B cell (primary cell): ENCODE measurements at regions not wholly inside any gene's neighbourhood (a gene's known extent, or its start where the extent isn't known, plus 50 kb on each side); places are given as distances from the start of the nearest gene placed in this dataset.

Experiments used
- ATAC-seq: fragments of 200-7000 bp; cut with Tn5 transposase; one replicate; pipeline ENCODE4 v1.10.0; 2021; ENCODE audit warnings: low read depth, mild to moderate bottlenecking, moderate number of reproducible peaks, moderate library complexity
- CTCF ChIA-PET: fragments of 350-600 bp; sonication (Branson Sonifier 250); formaldehyde crosslinking; loops from one replicate; lab custom pipeline; 2021; ENCODE audit warnings: antibody characterized with exemption, inconsistent platforms; lab: Charles Lee
- POLR2A ChIA-PET: fragments of 350-600 bp; sonication (Branson Sonifier 250); formaldehyde crosslinking; loops from one replicate; lab custom pipeline; 2021; ENCODE audit warnings: antibody characterized with exemption; lab: Charles Lee
- DNase-seq: peaks from one replicate; pipeline ENCODE4 v3.0.0; 2013
- H2AFZ ChIP-seq: 2 replicates; pipeline ENCODE4 v1.6.1; 2012; ENCODE audit warnings: mild to moderate bottlenecking, low read depth, low read length; ENCODE audit not compliant: insufficient read depth, poor library complexity, severe bottlenecking
- H3K27ac ChIP-seq, 2 donors: 1 replicate in 1 of 2; 2 replicates in 1 of 2; pipeline ENCODE4 v1.5.1; 2012 to 2013; ENCODE audit warnings: low read length in 2 of 2, mild to moderate bottlenecking in 2 of 2, moderate library complexity in 1 of 2
- H3K27me3 ChIP-seq, 4 experiments: fragments of 200-600 bp in 1 of 4; sonication (generic) in 1 of 4; replicated peaks in 1 of 4; 1 replicate in 2 of 4; 2 replicates in 2 of 4; pipeline versions ENCODE4 v1.6.1 to v1.7.0; 2013 to 2016; ENCODE audit warnings: low read length in 3 of 4, mild to moderate bottlenecking in 2 of 4, mixed read lengths in 1 of 4, moderate library complexity in 1 of 4; ENCODE audit not compliant: insufficient read depth in 4 of 4, control insufficient read depth in 3 of 4; ENCODE audit errors: control extremely low read depth in 1 of 4
- H3K36me3 ChIP-seq, 2 experiments: replicated peaks in 1 of 2; 1 replicate in 1 of 2; 2 replicates in 1 of 2; pipeline versions ENCODE4 v1.6.1 to v1.7.1; 2013; ENCODE audit warnings: low read length in 1 of 2; ENCODE audit not compliant: insufficient read depth in 2 of 2, control insufficient read depth in 1 of 2; ENCODE audit errors: control extremely low read depth in 1 of 2, extremely low read depth in 1 of 2
- H3K4me1 ChIP-seq, 2 donors: fragments of 200-600 bp in 1 of 2; sonication (generic) in 1 of 2; 1 replicate in 1 of 2; 2 replicates in 1 of 2; pipeline versions ENCODE4 v1.5.1 to v1.6.1; 2013 to 2017; ENCODE audit warnings: low read length in 2 of 2; ENCODE audit not compliant: control insufficient read depth in 2 of 2, insufficient read depth in 2 of 2
- H3K4me2 ChIP-seq: replicated peaks from 2 replicates; pipeline ENCODE3; 2012; ENCODE audit warnings: mild to moderate bottlenecking, low read depth, low read length; ENCODE audit not compliant: poor library complexity, severe bottlenecking
- H3K4me3 ChIP-seq, 5 experiments: fragments of 200-600 bp in 1 of 5; sonication (generic) in 1 of 5; 1 replicate in 3 of 5; 2 replicates in 2 of 5; pipeline versions ENCODE4 v1.5.1 to v1.7.0; 2011 to 2016; ENCODE audit warnings: low read length in 4 of 5, mild to moderate bottlenecking in 4 of 5, low read depth in 2 of 5, control low read depth in 1 of 5, moderate library complexity in 1 of 5; ENCODE audit not compliant: insufficient read depth in 1 of 5; ENCODE audit errors: control extremely low read depth in 1 of 5, extremely low read depth in 1 of 5
- H3K79me2 ChIP-seq: fragments of 200-600 bp; sonication (generic); one replicate; pipeline ENCODE4 v1.6.0; 2016; ENCODE audit warnings: low read length; ENCODE audit not compliant: control insufficient read depth, insufficient read depth
- H3K9ac ChIP-seq: fragments of 200-600 bp; sonication (generic); 2 replicates; pipeline ENCODE4 v1.6.1; 2017; ENCODE audit warnings: mild to moderate bottlenecking, low read length, moderate library complexity
- H3K9me3 ChIP-seq, 3 donors: one replicate each; pipeline versions ENCODE4 v1.6.1 to v1.7.1; 2013; ENCODE audit warnings: low read length in 2 of 3; ENCODE audit not compliant: control insufficient read depth in 2 of 3, insufficient read depth in 1 of 3; ENCODE audit errors: control extremely low read depth in 1 of 3
- H4K20me1 ChIP-seq: 2 replicates; pipeline ENCODE4 v1.6.0; 2012; ENCODE audit warnings: mild to moderate bottlenecking, low read length; ENCODE audit not compliant: insufficient read depth, control insufficient read depth, poor library complexity, severe bottlenecking
- H3K27ac Mint-ChIP-seq: one replicate; pipeline ENCODE4 v1.8.0; 2021; ENCODE audit warnings: mixed read lengths
- H3K27me3 Mint-ChIP-seq: one replicate; pipeline ENCODE4 v1.8.0; 2021; ENCODE audit warnings: mixed read lengths
- H3K4me1 Mint-ChIP-seq: one replicate; pipeline ENCODE4 v1.8.0; 2021; ENCODE audit warnings: mixed read lengths
- H3K4me3 Mint-ChIP-seq: one replicate; pipeline ENCODE4 v1.8.0; 2021; ENCODE audit warnings: mixed read lengths
- H3K9me3 Mint-ChIP-seq: one replicate; pipeline ENCODE4 v1.8.0; 2022; ENCODE audit warnings: mixed read lengths; ENCODE audit not compliant: insufficient read depth
- CTCF ChIP-seq: fragments of 200-600 bp; IDR thresholded peaks from one replicate; pipeline ENCODE4 v1.8.0; 2022; ENCODE audit warnings: antibody characterized with exemption, mild to moderate bottlenecking
- EZH2 ChIP-seq: IDR thresholded peaks from 2 replicates; pipeline ENCODE4 v1.6.1; 2012; ENCODE audit warnings: borderline replicate concordance, low read depth, mild to moderate bottlenecking, moderate library complexity, low read length; ENCODE audit not compliant: insufficient read depth, poor library complexity, severe bottlenecking
- WGBS: methylation state at CpG from one replicate; pipeline ENCODE4 v1.1.5; 2013; ENCODE audit warnings: missing lambda C conversion rate; ENCODE audit not compliant: insufficient coverage; 5-methylcytosine and 5-hydroxymethylcytosine counted together
- intact Hi-C: fragments of 100-400 bp; cut with micrococcal nuclease; formaldehyde crosslinking; loops from one replicate; pipeline ENCODE4 v1.10.0; 2022

- ChIA-PET POLR2A (no interaction called here), CTCF (interaction anchor here (0.8 kb wide), 1 partner anchor 8 kb away, joined by 5 read pairs; no protein-coding TSS in a partner anchor)
- H3K4me3 ChIP-seq: no peak overlapping the region
- no peak overlapping the region for H3K27ac Mint-ChIP-seq
- no peaks in the 10 kb centered on the region for H3K36me3 ChIP-seq
- H3K4me1 Mint-ChIP-seq: peaks cover 2% of the 10 kb centered on the region
- H4K20me1 ChIP-seq: no peaks in the 10 kb centered on the region
- no peak overlapping the region for H3K4me3 Mint-ChIP-seq
- H3K9me3 Mint-ChIP-seq: no peaks in the 10 kb centered on the region
- H3K4me2 ChIP-seq: no peak overlapping the region
- no peaks in the 10 kb centered on the region for H3K9me3 ChIP-seq
- H3K27me3 Mint-ChIP-seq: peaks cover 8% of the 10 kb centered on the region
- intact Hi-C loops: no loop called here
- H3K27me3 ChIP-seq: peaks cover 0 to 4% (median 2%) of the 10 kb centered on the region in 4 experiments
- ATAC-seq (no peak), DNase-seq (peak; percentile 7)
- no peak for TF ChIP-seq EZH2
- TF ChIP-seq CTCF: peak; percentile 37
- no peak overlapping the region for H2AFZ ChIP-seq
- H3K4me1 ChIP-seq: no peaks in the 10 kb centered on the region
- H3K9ac ChIP-seq: no peak overlapping the region
- H3K79me2 ChIP-seq: no peaks in the 10 kb centered on the region
- H3K27ac ChIP-seq: no peak overlapping the region
- WGBS: 18% methylated on average over 2 of the region's 13 CpGs
Observed at GRCh38 chrX:3962511-3963311, 249.3 kb upstream of the PRKX start.

GRCh38 chrX:3960952-3961351 lies 247.5 kb upstream of the PRKX start:
- TF ChIP-seq EZH2 (no peak), CTCF (no peak)

More at GRCh38 chrX:3960952-3961351, 247.5 kb upstream of the PRKX start:
- ChIA-PET POLR2A (no interaction called here), CTCF (no interaction called here)
- Histone ChIP-seq H3K36me3 (no peaks in the 10 kb centered on the region), H3K27ac (no peak overlapping the region), H4K20me1 (no peaks in the 10 kb centered on the region), H3K9ac (no peak overlapping the region), H3K79me2 (no peaks in the 10 kb centered on the region), H3K27me3 (peaks cover 0 to 4% (median 2%) of the 10 kb centered on the region in 4 experiments), H3K4me3 (no peak overlapping the region), H2AFZ (no peak overlapping the region), H3K9me3 (no peaks in the 10 kb centered on the region), H3K4me2 (no peak overlapping the region), H3K4me1 (no peaks in the 10 kb centered on the region)
- H3K27me3 Mint-ChIP-seq: peaks cover 8% of the 10 kb centered on the region
- H3K9me3 Mint-ChIP-seq: no peaks in the 10 kb centered on the region
- intact Hi-C loops: no loop called here
- H3K4me3 Mint-ChIP-seq: no peak overlapping the region
- H3K4me1 Mint-ChIP-seq: peaks cover 2% of the 10 kb centered on the region
- ATAC-seq (no peak), DNase-seq (no peak)
- H3K27ac Mint-ChIP-seq: no peak overlapping the region
